ENCODE measurements at regions not wholly inside any gene's neighbourhood (a gene's known extent, or its start where the extent isn't known, plus 50 kb on each side); places are given as distances from the start of the nearest gene placed in this dataset.

DNA sequence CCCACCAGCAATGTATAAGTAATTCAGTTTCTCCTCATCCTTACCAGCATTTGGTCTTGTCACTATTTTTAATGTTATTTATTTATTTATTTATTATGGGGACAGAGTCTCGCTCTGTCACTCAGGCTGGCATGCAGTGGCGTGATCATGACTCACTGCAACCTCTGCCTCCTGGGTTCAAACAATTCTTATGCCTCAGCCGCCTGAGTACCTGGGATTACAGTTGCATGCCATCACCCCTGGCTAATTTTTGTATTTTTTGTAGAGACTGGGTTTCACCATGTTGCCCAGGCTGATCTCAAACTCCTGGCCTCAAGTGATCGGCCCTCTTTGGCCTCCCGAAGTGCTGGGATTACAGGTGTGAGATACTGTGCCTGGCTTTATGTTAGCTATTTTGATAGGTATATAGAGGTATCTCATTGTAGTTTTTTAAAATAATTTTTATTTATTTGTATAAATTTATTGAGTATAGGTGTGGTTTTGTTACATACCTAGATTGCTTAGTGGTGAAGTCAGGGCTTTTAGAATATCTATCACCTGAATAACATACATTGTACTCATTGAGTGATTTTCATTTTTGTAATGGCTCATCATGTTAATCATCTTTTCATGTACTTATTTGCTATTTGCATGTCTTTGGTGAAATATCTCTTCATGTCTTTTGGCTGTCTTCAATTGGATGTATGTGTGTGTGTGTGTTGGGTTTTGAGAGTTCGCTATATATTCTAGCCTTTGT lies 53.3 kb downstream of the TANC2 start:
- H3K36me3 ChIP-seq (ENCODE audit: insufficient read depth, low read length), result no peaks in the 10 kb centered on the region
- no peaks in the 10 kb centered on the region for H3K9me3 ChIP-seq (ENCODE audit: low read length)
- H3K4me2 ChIP-seq (ENCODE audit: low read length), result no peak overlapping the region
- H3K4me1 ChIP-seq (ENCODE audit: insufficient read depth, low read length, severe bottlenecking), result no peaks in the 10 kb centered on the region
- no peak overlapping the region for H3K27ac ChIP-seq (ENCODE audit: low read depth, low read length, poor library complexity, severe bottlenecking)
- H4K20me1 ChIP-seq (ENCODE audit: insufficient read depth, low read length), result no peaks in the 10 kb centered on the region
- TF ChIP-seq, protein P1, sequence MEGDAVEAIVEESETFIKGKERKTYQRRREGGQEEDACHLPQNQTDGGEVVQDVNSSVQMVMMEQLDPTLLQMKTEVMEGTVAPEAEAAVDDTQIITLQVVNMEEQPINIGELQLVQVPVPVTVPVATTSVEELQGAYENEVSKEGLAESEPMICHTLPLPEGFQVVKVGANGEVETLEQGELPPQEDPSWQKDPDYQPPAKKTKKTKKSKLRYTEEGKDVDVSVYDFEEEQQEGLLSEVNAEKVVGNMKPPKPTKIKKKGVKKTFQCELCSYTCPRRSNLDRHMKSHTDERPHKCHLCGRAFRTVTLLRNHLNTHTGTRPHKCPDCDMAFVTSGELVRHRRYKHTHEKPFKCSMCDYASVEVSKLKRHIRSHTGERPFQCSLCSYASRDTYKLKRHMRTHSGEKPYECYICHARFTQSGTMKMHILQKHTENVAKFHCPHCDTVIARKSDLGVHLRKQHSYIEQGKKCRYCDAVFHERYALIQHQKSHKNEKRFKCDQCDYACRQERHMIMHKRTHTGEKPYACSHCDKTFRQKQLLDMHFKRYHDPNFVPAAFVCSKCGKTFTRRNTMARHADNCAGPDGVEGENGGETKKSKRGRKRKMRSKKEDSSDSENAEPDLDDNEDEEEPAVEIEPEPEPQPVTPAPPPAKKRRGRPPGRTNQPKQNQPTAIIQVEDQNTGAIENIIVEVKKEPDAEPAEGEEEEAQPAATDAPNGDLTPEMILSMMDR (IDR thresholded peaks at IDR 0.05; ENCODE audit: low read length), result no peak
- no peak for TF ChIP-seq EZH2 (IDR thresholded peaks at IDR 0.05; ENCODE audit: borderline replicate concordance, low read length)
- H2AFZ ChIP-seq (ENCODE audit: low read length), result no peak overlapping the region
- no peaks in the 10 kb centered on the region for H3K9me2 ChIP-seq (ENCODE audit: low read depth, low read length)
- no peaks in the 10 kb centered on the region for H3K79me2 ChIP-seq (ENCODE audit: insufficient read depth, low read length)
- H3K9ac ChIP-seq (ENCODE audit: low read length), result no peak overlapping the region
- no peaks in the 10 kb centered on the region for H3K27me3 ChIP-seq (ENCODE audit: insufficient read depth, low read length)
- H3K4me3 ChIP-seq (ENCODE audit: low read depth, low read length, poor library complexity, severe bottlenecking), result no peak overlapping the region
- H3F3A ChIP-seq (ENCODE audit: insufficient read depth, low read length), result no peaks in the 10 kb centered on the region

DNA sequence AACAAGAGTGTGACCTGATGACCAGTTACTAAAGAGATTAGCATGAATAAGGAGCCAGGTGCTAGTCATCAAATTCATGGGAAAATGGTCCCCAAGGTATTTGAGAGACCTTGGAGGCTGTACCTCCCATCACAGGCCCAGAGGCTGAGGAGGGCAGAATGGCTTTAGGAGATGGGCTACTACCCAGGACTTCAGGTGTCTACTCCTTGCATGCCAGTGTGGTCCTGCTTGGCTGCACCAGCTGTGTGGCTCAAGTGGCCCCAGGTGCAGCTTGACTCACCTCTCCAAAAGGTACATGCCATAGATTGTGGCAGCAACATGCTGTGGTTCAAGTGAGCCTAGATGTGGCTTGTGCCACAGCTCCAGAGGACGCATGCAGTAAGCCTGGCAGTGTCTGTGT lies 56.5 kb downstream of the TANC2 start:
- H3K27me3 ChIP-seq (ENCODE audit: insufficient read depth, low read length), result no peaks in the 10 kb centered on the region
- H3K79me2 ChIP-seq (ENCODE audit: insufficient read depth, low read length), result no peaks in the 10 kb centered on the region
- no peak overlapping the region for H3K4me3 ChIP-seq (ENCODE audit: low read depth, low read length, poor library complexity, severe bottlenecking)
- H3K9me2 ChIP-seq (ENCODE audit: low read depth, low read length), result no peaks in the 10 kb centered on the region
- H3F3A ChIP-seq (ENCODE audit: insufficient read depth, low read length), result no peaks in the 10 kb centered on the region
- H3K4me2 ChIP-seq (ENCODE audit: low read length), result no peak overlapping the region
- no peaks in the 10 kb centered on the region for H3K9me3 ChIP-seq (ENCODE audit: low read length)
- H3K9ac ChIP-seq (ENCODE audit: low read length), result no peak overlapping the region
- no peak overlapping the region for H2AFZ ChIP-seq (ENCODE audit: low read length)
- H4K20me1 ChIP-seq (ENCODE audit: insufficient read depth, low read length), result no peaks in the 10 kb centered on the region
- no peaks in the 10 kb centered on the region for H3K36me3 ChIP-seq (ENCODE audit: insufficient read depth, low read length)
- no peaks in the 10 kb centered on the region for H3K4me1 ChIP-seq (ENCODE audit: insufficient read depth, low read length, severe bottlenecking)
- no peak for TF ChIP-seq EZH2 (IDR thresholded peaks at IDR 0.05; ENCODE audit: borderline replicate concordance, low read length)
- TF ChIP-seq, protein P1 (IDR thresholded peaks at IDR 0.05; ENCODE audit: low read length), result no peak
- no peak overlapping the region for H3K27ac ChIP-seq (ENCODE audit: low read depth, low read length, poor library complexity, severe bottlenecking)

DNA sequence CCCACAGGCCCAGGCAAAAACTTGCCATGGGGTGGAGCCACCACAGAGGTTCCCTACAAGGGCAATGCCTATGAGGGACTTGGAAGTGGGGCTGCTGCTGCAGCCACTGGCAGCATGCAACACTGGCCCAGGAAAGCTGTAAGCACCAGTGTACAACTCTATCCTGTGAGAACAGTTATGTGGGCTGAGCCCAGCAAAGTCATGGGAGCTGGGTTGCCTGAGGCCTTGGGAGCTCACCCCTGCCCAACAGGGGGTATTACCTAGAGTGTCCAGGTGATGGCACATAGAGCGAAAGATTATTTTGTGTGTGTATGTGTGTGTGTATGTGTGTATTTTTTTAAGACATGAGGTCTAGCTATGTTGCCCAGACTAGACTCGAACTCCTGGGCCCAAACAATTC lies 57.0 kb downstream of the TANC2 start:
- Histone ChIP-seq H3K4me3 (ENCODE audit: low read depth, low read length, poor library complexity, severe bottlenecking) (no peak overlapping the region), H2AFZ (ENCODE audit: low read length) (no peak overlapping the region), H3K36me3 (ENCODE audit: insufficient read depth, low read length) (no peaks in the 10 kb centered on the region), H3K27me3 (ENCODE audit: insufficient read depth, low read length) (no peaks in the 10 kb centered on the region), H3K79me2 (ENCODE audit: insufficient read depth, low read length) (no peaks in the 10 kb centered on the region), H3F3A (ENCODE audit: insufficient read depth, low read length) (no peaks in the 10 kb centered on the region), H3K9ac (ENCODE audit: low read length) (no peak overlapping the region), H3K27ac (ENCODE audit: low read depth, low read length, poor library complexity, severe bottlenecking) (no peak overlapping the region), H3K4me2 (ENCODE audit: low read length) (no peak overlapping the region), H3K9me3 (ENCODE audit: low read length) (no peaks in the 10 kb centered on the region), H3K4me1 (ENCODE audit: insufficient read depth, low read length, severe bottlenecking) (no peaks in the 10 kb centered on the region), H3K9me2 (ENCODE audit: low read depth, low read length) (no peaks in the 10 kb centered on the region), H4K20me1 (ENCODE audit: insufficient read depth, low read length) (no peaks in the 10 kb centered on the region)
- TF ChIP-seq, protein P1 (IDR thresholded peaks at IDR 0.05; ENCODE audit: low read length), result no peak
- TF ChIP-seq EZH2 (IDR thresholded peaks at IDR 0.05; ENCODE audit: borderline replicate concordance, low read length), result no peak
